ENCODE measurements at regions not wholly inside any gene's neighbourhood (a gene's known extent, or its start where the extent isn't known, plus 50 kb on each side); places are given as distances from the start of the nearest gene placed in this dataset.

DNA sequence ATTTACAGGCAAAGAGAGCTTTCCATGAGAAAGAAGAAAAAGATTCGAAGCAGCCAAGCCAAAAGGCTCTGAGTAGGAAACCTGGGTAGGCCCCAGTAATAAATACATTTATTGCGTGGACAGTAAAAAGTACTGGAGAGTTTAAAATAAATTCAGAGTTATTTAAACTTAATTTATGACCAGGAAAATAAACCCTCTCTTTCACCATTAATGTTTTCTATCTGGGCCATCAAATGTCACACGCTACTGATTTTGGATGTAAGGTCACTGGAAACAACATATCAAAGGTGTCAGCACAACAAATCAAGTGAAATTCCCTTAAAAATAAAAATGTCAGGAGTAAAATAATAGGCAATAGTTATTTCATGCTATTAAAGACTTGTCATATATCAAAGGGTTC is 264.0 kb downstream of the SKAP2 start:
- ATAC-seq: no peak
- CTCF ChIA-PET: no interaction called here
- no peaks in the 10 kb centered on the region for H3K9me3 ChIP-seq (ENCODE audit: control insufficient read depth in 2 of 3, low read length in 3 of 3)

GRCh38 chr7:26603631-26604030 is 260.8 kb downstream of the SKAP2 start:
- peaks cover 16 to 53% (median 25%) of the 10 kb centered on the region in 5 donors for H3K27me3 Mint-ChIP-seq
- CTCF ChIA-PET: no interaction called here

More for the DNA sequence above, 264.0 kb downstream of the SKAP2 start:
- intact Hi-C loops (cut with micrococcal nuclease): no loop called here
- POLR2A ChIA-PET: no interaction called here
- Mint-ChIP-seq H3K36me3 (no peaks in the 10 kb centered on the region), H3K27ac (no peak overlapping the region), H3K4me1 (no peaks in the 10 kb centered on the region), H3K27me3 (peaks cover 10 to 48% (median 22%) of the 10 kb centered on the region in 5 donors), H3K9me3 (no peaks in the 10 kb centered on the region), H3K4me3 (no peak overlapping the region)
- Histone ChIP-seq H3K27ac (ENCODE audit: low read depth, low read length) (no peak overlapping the region), H3K36me3 (ENCODE audit: control insufficient read depth in 2 of 3, insufficient read depth in 3 of 3, low read length in 3 of 3) (no peaks in the 10 kb centered on the region), H3K4me1 (ENCODE audit: control insufficient read depth in 2 of 2, insufficient read depth in 2 of 2, low read length in 2 of 2) (no peaks in the 10 kb centered on the region), H3K27me3 (ENCODE audit: control insufficient read depth in 2 of 2, insufficient read depth in 2 of 2, low read length in 2 of 2) (no peaks in the 10 kb centered on the region), H3K4me3 (ENCODE audit: low read length) (no peak overlapping the region)
- no peak for DNase-seq

GRCh38 chr7:26608402-26608801 is 256.0 kb downstream of the SKAP2 start:
- Mint-ChIP-seq H3K4me1 (no peaks in the 10 kb centered on the region), H3K4me3 (no peak overlapping the region), H3K9me3 (peaks cover 0 to 2% (median 0%) of the 10 kb centered on the region in 11 donors), H3K36me3 (peaks cover 0 to 2% (median 0%) of the 10 kb centered on the region in 5 donors), H3K27me3 (peaks cover 18 to 44% (median 28%) of the 10 kb centered on the region in 5 donors), H3K27ac (no peak overlapping the region)
- H3K27me3 ChIP-seq (ENCODE audit: control insufficient read depth in 2 of 2, insufficient read depth in 2 of 2, low read length in 2 of 2): no peaks in the 10 kb centered on the region
- DNase-seq: no peak
- H3K9me3 ChIP-seq (ENCODE audit: control insufficient read depth in 2 of 3, low read length in 3 of 3): no peaks in the 10 kb centered on the region
- no peaks in the 10 kb centered on the region for H3K36me3 ChIP-seq (ENCODE audit: control insufficient read depth in 2 of 3, insufficient read depth in 3 of 3, low read length in 3 of 3)
- no peak overlapping the region for H3K27ac ChIP-seq (ENCODE audit: low read depth, low read length)
- H3K4me3 ChIP-seq (ENCODE audit: low read length): no peak overlapping the region
- CTCF ChIA-PET: no interaction called here
- H3K4me1 ChIP-seq (ENCODE audit: control insufficient read depth in 2 of 2, insufficient read depth in 2 of 2, low read length in 2 of 2): no peaks in the 10 kb centered on the region
- POLR2A ChIA-PET: no interaction called here
- ATAC-seq: no peak
- intact Hi-C loops (cut with micrococcal nuclease): no loop called here

More at GRCh38 chr7:26603631-26604030, 260.8 kb downstream of the SKAP2 start:
- H3K4me3 Mint-ChIP-seq: no peak overlapping the region
- no peaks in the 10 kb centered on the region for H3K9me3 Mint-ChIP-seq
- H3K36me3 ChIP-seq (ENCODE audit: control insufficient read depth in 2 of 3, insufficient read depth in 3 of 3, low read length in 3 of 3): no peaks in the 10 kb centered on the region
- H3K27me3 ChIP-seq (ENCODE audit: control insufficient read depth in 2 of 2, insufficient read depth in 2 of 2, low read length in 2 of 2): no peaks in the 10 kb centered on the region
- H3K4me1 ChIP-seq (ENCODE audit: control insufficient read depth in 2 of 2, insufficient read depth in 2 of 2, low read length in 2 of 2): no peaks in the 10 kb centered on the region
- H3K36me3 Mint-ChIP-seq: no peaks in the 10 kb centered on the region
- no peaks in the 10 kb centered on the region for H3K4me1 Mint-ChIP-seq
- DNase-seq (no peak), ATAC-seq (no peak)
- H3K9me3 ChIP-seq (ENCODE audit: control insufficient read depth in 2 of 3, low read length in 3 of 3): no peaks in the 10 kb centered on the region
- intact Hi-C loops (cut with micrococcal nuclease): no loop called here
- no peak overlapping the region for H3K27ac ChIP-seq (ENCODE audit: low read depth, low read length)
- POLR2A ChIA-PET: no interaction called here
- no peak overlapping the region for H3K4me3 ChIP-seq (ENCODE audit: low read length)
- H3K27ac Mint-ChIP-seq: no peak overlapping the region

DNA sequence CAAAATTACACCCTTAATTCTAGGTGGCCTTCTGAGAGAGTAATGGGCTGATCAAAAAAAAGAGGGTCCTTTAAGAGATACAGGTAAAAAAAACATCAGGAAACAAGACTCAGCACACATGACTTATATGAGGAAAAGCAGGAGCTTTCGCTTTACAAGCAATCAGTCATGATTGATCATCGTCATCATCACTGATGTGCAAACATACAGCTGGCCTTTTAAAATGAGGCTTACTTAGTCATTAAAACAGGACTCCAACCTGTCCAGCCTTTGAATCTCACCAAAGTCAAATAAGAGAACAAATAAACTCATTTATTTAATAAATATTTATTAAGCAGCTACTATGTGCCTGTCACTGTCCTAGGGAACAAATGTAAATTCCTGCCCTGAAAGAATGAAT is 255.3 kb downstream of the SKAP2 start:
- Histone ChIP-seq H3K4me1 (ENCODE audit: control insufficient read depth in 2 of 2, insufficient read depth in 2 of 2, low read length in 2 of 2) (no peaks in the 10 kb centered on the region), H3K27me3 (ENCODE audit: control insufficient read depth in 2 of 2, insufficient read depth in 2 of 2, low read length in 2 of 2) (no peaks in the 10 kb centered on the region), H3K4me3 (ENCODE audit: low read length) (no peak overlapping the region), H3K27ac (ENCODE audit: low read depth, low read length) (no peak overlapping the region), H3K9me3 (ENCODE audit: control insufficient read depth in 2 of 3, low read length in 3 of 3) (no peaks in the 10 kb centered on the region), H3K36me3 (ENCODE audit: control insufficient read depth in 2 of 3, insufficient read depth in 3 of 3, low read length in 3 of 3) (no peaks in the 10 kb centered on the region)
- H3K27ac Mint-ChIP-seq: no peak overlapping the region
- ChIA-PET POLR2A (no interaction called here), CTCF (no interaction called here)
- peaks cover 0 to 2% (median 0%) of the 10 kb centered on the region in 11 donors for H3K9me3 Mint-ChIP-seq
- no peak overlapping the region for H3K4me3 Mint-ChIP-seq
- intact Hi-C loops (cut with micrococcal nuclease): no loop called here
- no peaks in the 10 kb centered on the region for H3K4me1 Mint-ChIP-seq
- DNase-seq (no peak), ATAC-seq (no peak)
- peaks cover 0 to 3% (median 0%) of the 10 kb centered on the region in 5 donors for H3K36me3 Mint-ChIP-seq
- peaks cover 15 to 43% (median 26%) of the 10 kb centered on the region in 5 donors for H3K27me3 Mint-ChIP-seq

DNA sequence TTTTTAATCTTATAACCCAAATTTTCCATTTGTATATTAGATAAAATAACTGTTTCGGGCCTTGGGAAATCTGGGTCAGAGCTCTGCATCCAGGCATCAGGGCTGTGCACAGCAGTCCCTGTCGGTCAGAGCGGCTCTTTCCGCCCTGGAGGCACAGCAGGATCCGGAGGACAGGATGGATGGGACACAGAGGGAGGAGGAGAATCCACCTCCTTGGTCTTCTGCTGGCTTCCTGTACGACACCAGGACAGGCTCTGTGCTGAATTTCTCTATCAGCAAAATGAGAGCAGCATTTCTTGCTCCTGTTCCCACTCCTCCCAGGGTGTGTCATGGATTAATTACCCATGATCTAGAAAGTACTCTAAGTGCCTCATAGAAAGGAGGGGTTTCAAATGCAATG is 254.9 kb downstream of the SKAP2 start:
- ChIA-PET CTCF (no interaction called here), POLR2A (no interaction called here)
- intact Hi-C loops (cut with micrococcal nuclease): no loop called here
- no peak overlapping the region for H3K4me3 Mint-ChIP-seq
- no peak overlapping the region for H3K27ac Mint-ChIP-seq
- Histone ChIP-seq H3K27me3 (ENCODE audit: control insufficient read depth in 2 of 2, insufficient read depth in 2 of 2, low read length in 2 of 2) (no peaks in the 10 kb centered on the region), H3K36me3 (ENCODE audit: control insufficient read depth in 2 of 3, insufficient read depth in 3 of 3, low read length in 3 of 3) (no peaks in the 10 kb centered on the region), H3K9me3 (ENCODE audit: control insufficient read depth in 2 of 3, low read length in 3 of 3) (no peaks in the 10 kb centered on the region), H3K4me3 (ENCODE audit: low read length) (no peak overlapping the region), H3K4me1 (ENCODE audit: control insufficient read depth in 2 of 2, insufficient read depth in 2 of 2, low read length in 2 of 2) (no peaks in the 10 kb centered on the region), H3K27ac (ENCODE audit: low read depth, low read length) (no peak overlapping the region)
- ATAC-seq: no peak
- H3K27me3 Mint-ChIP-seq: peaks cover 15 to 43% (median 26%) of the 10 kb centered on the region in 5 donors
- H3K9me3 Mint-ChIP-seq: peaks cover 0 to 2% (median 0%) of the 10 kb centered on the region in 11 donors
- H3K36me3 Mint-ChIP-seq: peaks cover 0 to 3% (median 0%) of the 10 kb centered on the region in 5 donors
- no peak for DNase-seq
- H3K4me1 Mint-ChIP-seq: no peaks in the 10 kb centered on the region

- H3K4me1 Mint-ChIP-seq: peaks cover 0 to 2% (median 0%) of the 10 kb centered on the region in 7 donors
- H3K27ac Mint-ChIP-seq: no peak overlapping the region
- no peak overlapping the region for H3K4me3 Mint-ChIP-seq
- POLR2A ChIA-PET: no interaction called here
- Histone ChIP-seq H3K4me3 (ENCODE audit: low read length) (no peak overlapping the region), H3K4me1 (ENCODE audit: control insufficient read depth in 2 of 2, insufficient read depth in 2 of 2, low read length in 2 of 2) (no peaks in the 10 kb centered on the region), H3K36me3 (ENCODE audit: control insufficient read depth in 2 of 3, insufficient read depth in 3 of 3, low read length in 3 of 3) (no peaks in the 10 kb centered on the region), H3K27ac (ENCODE audit: low read depth, low read length) (no peak overlapping the region), H3K27me3 (ENCODE audit: control insufficient read depth in 2 of 2, insufficient read depth in 2 of 2, low read length in 2 of 2) (no peaks in the 10 kb centered on the region), H3K9me3 (ENCODE audit: control insufficient read depth in 2 of 3, low read length in 3 of 3) (no peaks in the 10 kb centered on the region)
- H3K27me3 Mint-ChIP-seq: peaks cover 5 to 47% (median 7%) of the 10 kb centered on the region in 5 donors
- H3K9me3 Mint-ChIP-seq: peaks cover 0 to 2% (median 0%) of the 10 kb centered on the region in 11 donors
- ATAC-seq: no peak
- peaks cover 0 to 3% (median 0%) of the 10 kb centered on the region in 5 donors for H3K36me3 Mint-ChIP-seq
- DNase-seq: no peak
- intact Hi-C loops (cut with micrococcal nuclease): no loop called here
- CTCF ChIA-PET: no interaction called here
Measured at GRCh38 chr7:26612742-26613141, 251.6 kb downstream of the SKAP2 start.

GRCh38 chr7:26614503-26614902 is 249.9 kb downstream of the SKAP2 start:
- Mint-ChIP-seq H3K4me3 (no peak overlapping the region), H3K27ac (no peak overlapping the region), H3K4me1 (peaks cover 0 to 2% (median 0%) of the 10 kb centered on the region in 7 donors), H3K27me3 (peaks cover 0 to 39% (median 7%) of the 10 kb centered on the region in 5 donors), H3K9me3 (peaks cover 0 to 2% (median 0%) of the 10 kb centered on the region in 11 donors), H3K36me3 (peaks cover 0 to 3% (median 0%) of the 10 kb centered on the region in 5 donors)
- CTCF ChIA-PET: no interaction called here
- Histone ChIP-seq H3K27me3 (ENCODE audit: control insufficient read depth in 2 of 2, insufficient read depth in 2 of 2, low read length in 2 of 2) (no peaks in the 10 kb centered on the region), H3K9me3 (ENCODE audit: control insufficient read depth in 2 of 3, low read length in 3 of 3) (no peaks in the 10 kb centered on the region), H3K4me3 (ENCODE audit: low read length) (no peak overlapping the region), H3K4me1 (ENCODE audit: control insufficient read depth in 2 of 2, insufficient read depth in 2 of 2, low read length in 2 of 2) (no peaks in the 10 kb centered on the region), H3K36me3 (ENCODE audit: control insufficient read depth in 2 of 3, insufficient read depth in 3 of 3, low read length in 3 of 3) (no peaks in the 10 kb centered on the region), H3K27ac (ENCODE audit: low read depth, low read length) (no peak overlapping the region)
- DNase-seq (no peak), ATAC-seq (no peak)
- POLR2A ChIA-PET: no interaction called here
- intact Hi-C loops (cut with micrococcal nuclease): no loop called here

All from naive thymus-derived CD4-positive, alpha-beta T cell (primary cell).